ENCODE measurements at regions not wholly inside any gene's neighbourhood (a gene's known extent, or its start where the extent isn't known, plus 50 kb on each side); places are given as distances from the start of the nearest gene placed in this dataset.
"Not testable (repeated sequence)": the region's sequence is repeated elsewhere in the genome, so short reads cannot be mapped to it uniquely, and the experiment has no call there.

DNA sequence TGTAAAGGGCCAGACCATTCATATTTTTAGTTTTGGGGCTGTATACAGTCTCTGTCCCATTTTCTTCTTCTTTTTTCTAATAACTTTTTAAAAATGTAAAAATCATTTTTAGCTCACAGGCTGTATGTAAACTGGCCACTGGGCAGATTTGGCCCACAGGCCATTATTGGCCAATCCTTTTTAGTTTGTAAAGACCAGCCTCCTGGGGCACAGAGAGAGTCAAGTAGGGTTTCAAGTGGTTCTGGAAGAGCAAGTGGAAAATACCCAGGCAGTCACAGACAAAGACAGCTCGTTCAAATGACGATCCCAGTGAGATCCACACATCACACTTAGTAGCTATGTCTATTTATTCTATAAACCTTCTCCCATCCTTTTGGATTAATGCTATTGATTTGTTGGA, 150.2 kb upstream of the ARHGAP20 start:
- peak; percentile 2 for DNase-seq

DNA sequence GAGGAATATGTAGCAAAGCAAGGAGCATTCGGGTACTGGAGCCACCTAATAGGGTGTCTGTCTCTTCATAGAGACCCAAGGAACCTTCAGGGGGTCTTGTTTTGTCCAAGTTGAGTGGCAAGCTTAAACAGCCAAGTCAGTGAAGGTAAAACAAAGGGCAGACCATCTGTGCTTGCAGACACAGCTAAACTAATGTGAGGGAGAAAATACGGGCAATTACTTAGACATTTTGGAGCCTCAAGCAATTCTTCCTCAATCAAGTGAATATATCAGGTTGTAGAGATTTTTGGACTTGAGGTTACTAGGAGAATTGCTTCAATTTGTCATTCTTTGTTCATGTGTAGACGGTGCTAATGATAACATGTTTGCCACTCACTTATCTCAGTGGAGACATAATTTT, 148.2 kb upstream of the ARHGAP20 start:
- no peak for DNase-seq

DNA sequence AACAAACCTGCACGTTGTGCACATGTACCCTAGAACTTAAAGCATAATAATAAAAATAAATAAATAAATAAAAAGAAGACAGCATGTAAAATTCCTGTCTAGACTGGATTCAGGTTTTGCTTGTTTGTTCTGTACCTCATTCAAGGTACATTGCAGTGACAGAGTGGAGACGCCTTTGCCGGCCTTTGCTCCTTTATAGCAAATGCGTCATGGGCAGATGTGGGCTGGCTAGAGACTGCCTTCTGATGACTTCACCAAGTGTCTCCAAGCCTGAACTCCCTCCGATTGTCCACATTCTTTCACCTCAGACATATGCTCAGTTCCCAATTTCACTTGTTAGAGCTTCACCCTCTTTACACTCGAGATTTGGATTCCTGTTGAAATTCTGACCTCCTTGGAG, 147.8 kb upstream of the ARHGAP20 start:
- DNase-seq: no peak

DNA sequence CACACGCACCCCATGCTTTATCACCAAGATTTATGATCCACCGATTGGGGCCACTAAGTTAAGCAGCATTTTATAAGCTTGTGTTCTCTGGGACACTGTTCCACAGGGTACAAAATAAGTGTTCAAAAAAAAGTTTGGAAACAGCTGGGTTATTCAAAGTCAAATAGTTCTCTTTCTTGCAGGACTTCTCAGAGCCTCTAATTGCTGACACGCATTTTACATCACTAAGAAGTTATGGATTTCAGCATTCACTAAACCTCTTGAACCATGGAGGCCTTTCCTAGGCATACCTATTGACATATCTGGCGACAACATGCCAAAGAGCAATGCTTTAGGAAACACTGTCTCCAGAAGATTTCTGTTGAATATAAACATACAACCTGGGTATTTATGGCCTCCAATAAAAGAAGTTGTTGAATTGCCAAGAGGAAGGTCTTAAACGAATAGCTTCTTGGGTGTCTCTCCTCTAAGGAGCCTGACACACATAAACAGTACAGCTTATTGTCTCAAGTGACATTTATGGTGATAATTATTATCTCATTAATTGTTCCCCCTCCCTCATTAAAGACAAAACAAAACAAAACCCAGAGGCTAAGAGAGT, 147.1 kb upstream of the ARHGAP20 start:
- DNase-seq: no peak

DNA sequence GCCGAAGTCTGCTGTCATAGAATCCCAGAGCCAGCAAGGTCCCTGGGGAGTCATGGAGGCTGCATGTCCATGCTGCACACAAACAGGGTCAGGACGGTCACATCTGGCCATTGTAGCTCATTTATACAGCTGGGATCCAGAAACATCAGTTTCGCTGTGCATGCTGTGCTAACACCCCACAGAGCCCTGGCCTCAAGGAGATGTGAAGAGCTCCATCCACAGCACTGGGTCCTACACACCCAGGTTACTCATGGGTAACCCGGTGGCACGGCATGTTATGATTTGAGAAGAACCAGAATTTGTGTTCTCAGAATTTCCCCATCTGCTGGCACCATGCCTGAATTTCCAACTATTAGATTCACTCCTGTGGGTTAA, 146.3 kb upstream of the ARHGAP20 start:
- no peak for DNase-seq

DNA sequence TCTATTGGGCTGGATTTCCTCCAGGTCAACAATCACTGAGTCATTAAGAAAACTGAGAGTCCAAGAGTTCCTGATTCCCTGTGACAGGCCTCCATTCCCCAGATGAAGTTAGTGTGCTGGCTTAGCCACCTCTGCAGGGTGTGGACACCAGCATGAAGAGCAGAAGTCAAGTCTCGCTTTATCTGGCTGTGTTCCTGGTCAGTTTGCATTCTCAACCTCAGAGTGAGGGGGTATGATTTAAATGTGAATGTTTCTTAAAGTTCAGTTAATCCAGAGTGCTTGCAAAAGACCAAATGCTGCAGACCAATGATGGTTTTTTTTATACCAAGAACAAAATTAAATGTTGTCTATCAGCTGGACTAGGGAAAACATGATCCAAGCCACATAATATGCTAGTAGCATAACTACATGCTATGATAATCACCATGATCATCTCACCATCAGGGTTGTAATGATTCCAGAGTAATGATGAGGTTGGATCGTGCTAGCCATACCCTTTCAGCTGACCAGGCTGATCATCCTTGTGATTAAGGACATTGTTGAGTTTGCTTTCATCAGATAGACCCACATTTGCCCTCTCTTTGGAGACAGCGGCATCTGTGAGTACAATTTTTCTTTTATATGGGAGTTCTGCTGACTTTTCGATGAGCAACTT, 145.8 kb upstream of the ARHGAP20 start:
- no peak for DNase-seq

DNA sequence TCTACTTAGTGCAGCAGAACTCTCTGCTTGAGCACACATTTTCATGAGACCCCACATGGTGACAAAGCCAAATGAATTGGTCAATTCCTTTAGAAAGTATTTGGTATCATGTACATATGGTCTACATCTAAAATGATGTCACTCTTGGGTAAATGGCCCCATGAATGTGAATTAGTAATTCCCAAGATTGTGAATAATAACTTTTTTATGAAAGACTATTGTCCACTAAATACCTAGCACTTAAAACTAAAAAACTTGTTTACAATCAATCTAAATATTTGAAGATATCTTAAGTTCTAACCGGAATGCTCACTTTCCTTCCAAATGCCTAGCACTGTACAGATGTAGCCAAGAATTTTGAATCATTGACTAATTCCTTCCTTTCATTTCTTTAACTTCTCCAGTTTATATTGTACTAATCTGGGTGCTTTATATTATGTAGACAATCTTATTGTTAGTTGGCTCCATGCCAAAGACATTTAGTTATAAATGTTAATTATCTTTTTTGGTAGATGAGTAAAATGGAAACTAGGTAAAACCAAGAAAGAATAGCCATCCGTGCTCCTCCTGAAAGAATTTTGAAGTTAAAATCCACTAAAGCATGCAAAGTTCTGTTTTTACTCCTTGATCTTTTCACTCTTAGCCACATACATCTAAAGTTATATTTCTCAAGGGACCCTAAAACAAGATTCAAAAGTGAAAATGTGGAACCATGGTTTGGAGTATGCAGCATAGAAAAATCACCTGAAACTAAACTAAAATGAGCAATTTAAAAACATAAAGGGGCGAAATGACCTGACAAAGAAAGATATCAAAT, 145.0 kb upstream of the ARHGAP20 start:
- DNase-seq: no peak

DNA sequence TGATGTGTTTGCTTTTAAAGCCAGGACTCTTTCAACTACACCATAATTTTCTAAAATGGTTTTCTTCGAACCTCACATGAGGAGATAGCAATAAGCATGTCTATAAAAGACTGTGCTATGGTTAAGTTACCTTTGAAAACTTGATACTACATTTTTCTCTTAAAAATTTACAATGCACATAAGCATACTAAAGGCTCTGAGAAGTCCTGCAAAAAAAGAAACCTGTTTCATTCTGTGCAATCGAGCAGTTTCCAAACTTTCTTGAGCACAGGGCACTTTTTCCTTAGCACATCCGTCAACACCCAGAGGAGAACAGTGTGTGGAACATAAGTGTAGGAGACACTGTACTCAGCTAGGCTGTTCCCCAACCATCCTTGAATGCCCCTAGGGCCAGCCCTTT, 144.1 kb upstream of the ARHGAP20 start:
- DNase-seq: no peak

DNA sequence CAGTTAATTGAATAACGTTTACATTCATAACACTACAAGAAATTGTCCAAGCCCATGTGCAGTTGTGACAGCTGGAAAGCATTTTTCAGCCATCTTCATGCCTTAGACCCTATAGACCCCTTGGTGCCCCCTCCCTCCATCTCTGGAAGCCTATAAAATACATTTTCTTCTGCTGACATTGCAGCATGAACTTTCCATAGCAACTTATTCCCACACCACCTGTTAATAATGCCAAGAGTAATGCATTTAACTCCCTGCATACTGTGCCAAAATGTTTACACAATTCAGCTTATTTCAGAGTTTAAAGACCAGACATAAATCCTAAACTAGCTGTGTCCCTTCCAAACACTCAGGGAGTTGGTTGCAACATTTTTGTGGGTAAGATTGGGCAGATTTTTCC, 143.0 kb upstream of the ARHGAP20 start:
- no peak for DNase-seq

DNA sequence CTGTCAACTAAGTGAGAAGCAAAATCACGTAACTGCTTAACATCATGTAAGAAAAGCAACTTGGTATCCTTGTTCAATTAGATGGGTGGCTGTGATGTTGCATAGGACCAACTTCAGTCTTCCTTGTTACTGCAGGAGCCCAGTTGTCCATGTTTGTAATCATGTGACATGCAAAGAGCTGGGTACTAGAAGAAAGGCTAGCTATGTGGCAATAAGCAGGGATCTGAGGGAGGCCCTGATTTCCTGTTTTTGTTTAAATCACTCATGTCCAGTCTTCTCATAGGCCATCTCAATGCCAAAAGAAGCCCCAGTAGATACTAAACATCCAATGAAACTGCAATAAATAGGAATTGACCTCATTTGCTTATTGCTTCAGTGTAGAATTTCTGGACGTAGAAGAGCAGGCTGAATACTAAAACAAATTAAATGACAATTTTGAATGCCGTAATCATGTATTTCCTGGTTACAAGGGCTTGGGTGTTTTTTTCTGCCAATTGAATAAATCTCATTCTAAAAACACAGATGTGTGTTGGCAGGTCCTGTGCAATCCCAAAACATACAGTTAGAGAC, 140.8 kb upstream of the ARHGAP20 start:
- DNase-seq: no peak

DNA sequence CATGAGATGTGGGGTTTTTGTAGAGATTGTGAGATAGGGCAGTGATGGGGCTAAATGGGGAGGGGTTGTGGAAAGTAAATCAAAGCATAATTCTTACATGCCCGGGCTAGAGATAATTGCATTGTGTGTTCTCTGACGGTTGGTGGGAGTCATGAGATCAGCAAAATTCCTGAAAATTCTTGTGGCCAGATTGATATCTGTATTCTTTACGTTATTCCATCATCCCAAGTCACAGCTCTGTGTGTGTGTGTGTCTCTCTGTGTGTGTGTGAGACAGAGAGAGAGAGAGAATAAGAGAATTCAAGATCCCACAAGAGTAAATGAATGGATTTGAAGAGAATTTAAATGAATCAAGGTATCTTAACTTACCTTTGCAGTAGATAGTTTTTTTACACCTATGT, 138.6 kb upstream of the ARHGAP20 start:
- no peak for DNase-seq

DNA sequence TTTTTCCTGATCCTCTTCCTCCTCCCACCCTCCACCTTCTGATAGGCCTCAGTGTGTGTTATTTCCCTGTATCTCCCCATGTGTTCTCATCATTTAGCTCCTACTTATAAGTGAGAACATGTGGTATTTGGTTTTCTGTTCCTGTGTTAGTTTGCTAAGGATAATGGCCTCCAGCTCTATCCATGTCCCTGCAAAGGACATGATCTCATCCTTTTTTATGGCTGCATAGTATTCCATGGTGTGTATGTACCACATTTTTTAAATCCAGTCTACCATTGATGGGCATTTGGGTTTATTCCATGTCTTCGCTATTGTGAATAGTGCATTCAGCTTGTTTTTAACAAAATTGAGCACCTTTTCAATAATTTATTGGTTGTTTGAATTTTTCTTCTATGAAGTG, 130.8 kb upstream of the ARHGAP20 start:
- not testable (repeated sequence) for DNase-seq

DNA sequence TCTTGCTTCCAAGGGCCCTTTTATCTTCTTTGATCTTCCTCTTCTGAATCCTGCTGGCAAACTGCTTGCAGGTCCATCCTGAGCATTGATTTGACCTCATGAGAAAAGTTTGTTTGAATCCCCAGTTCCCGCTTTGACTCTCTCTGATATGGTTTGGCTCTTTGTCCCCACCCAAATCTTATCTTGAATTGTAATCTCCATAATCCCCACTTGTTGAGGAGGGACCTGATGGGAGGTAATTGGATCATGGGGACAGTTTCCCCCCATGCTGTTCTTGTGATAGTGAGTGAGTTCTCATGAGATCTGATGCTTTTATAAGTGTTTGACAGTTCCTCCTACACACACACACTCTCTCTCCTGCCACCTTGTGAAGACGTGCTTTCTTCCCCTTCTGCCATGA, 126.6 kb upstream of the ARHGAP20 start:
- no peak for DNase-seq

DNA sequence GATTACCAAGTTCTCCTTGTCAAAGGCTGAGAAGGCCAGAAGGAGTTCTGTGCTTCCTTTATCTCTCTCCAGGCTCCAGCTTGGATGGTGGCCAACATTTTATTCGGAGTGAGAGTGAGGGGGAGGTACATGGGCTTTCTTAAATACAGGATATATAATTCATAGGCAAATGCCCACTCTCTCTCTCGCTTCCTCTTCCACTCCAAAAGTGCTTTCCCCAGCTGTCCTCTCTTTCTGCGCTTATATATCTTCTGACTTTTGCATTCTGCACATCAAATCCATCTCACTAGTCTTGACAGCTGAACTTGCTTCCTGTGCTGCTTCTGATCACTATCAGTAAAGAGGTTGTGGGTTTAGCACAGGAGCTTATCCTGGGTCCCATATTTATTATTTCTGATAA, 125.4 kb upstream of the ARHGAP20 start:
- no peak for DNase-seq

DNA sequence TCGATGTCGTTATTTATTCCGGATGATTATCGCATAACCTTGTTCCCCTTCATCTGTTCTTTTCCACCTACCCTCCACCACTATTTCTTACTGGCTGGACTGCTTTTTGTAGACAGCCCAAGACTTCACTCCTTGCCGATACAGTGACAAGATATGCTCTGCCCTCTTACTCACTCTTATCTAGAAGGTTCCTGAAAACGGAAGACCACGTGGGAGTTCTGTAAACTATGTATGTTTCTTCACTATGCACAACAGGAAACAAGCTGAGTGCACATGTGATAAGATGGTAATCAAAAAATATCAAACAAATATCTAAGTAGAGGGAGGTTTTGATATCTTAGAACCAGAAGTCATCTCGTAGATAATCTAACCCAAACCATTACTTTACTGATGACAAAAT, 122.9 kb upstream of the ARHGAP20 start:
- no peak for DNase-seq

DNA sequence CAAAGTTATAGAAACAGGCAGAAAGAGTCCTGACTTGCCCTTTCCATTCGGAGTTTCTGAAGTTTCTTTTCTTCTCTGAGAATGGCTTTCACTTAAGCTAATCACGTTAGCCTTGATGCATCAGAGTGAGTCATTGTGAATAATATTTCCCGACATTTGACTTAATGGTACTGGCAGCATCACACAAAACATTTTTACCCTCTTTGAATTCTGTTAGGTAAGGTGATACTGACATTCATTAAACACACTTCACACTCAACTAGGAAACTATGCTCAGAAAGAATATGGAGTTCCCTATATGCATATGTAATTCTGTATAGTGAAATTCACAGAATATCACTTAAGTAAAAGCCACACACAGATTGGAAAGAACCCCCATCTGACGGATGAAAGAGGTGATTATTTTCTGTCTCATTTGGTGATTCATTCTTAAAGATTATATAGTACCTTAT, 120.8 kb upstream of the ARHGAP20 start:
- no peak for DNase-seq

DNA sequence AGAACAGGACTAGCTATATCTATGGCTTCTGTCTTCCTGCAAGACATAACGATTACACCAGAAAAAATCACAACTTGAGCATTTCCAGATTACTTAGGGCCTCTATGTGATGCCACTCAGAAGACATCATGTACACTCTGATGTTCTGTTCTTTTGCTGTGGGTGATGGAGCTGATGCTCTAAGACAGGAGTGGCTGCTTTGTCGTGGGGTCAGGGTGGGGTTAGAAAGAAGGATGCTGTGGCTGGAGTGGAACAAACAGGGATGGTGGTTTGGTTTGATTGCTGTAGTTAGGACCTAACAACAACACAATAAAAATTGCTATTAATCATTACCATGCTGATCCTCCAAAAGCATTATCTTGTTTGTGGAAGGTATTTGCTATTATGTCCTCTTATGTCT, 120.3 kb upstream of the ARHGAP20 start:
- DNase-seq: no peak

DNA sequence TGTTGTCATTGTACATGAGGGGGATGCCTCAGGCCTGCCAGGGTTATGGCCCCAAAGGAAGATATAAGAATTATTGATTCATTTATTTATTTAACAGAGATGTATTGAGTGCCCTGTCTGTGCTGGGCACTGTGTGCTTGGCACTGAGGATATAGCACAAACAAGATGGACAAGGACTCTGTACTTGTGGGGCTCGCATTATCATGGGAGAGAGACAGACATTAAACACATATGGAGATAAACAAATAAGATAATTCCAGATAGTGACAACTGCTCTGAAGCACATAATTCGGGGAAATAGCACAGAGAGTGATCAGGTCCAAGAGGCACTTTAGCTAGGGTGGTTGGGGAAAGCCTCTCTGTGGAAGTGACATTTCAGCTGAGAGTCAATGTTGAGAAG, 119.8 kb upstream of the ARHGAP20 start:
- DNase-seq: no peak

DNA sequence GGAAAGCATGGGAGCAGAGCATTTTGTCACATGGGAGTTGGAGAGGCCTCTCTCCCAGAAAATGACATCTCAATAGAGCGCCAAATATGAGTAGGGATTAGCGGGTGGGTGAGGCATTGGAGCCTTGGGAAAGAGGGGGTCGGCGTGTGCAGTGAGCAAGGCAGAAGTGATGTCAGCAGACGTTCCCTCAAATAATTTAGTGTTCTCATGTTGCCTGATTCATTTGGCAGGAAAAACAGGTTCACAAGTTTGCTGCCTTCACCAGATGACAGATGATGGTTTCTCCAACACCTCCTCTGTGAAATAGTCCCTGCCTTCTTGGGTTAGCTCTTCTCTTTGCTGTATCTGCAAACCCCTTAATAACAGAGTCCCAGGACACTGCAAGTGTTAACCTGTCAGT, 118.5 kb upstream of the ARHGAP20 start:
- no peak for DNase-seq

DNA sequence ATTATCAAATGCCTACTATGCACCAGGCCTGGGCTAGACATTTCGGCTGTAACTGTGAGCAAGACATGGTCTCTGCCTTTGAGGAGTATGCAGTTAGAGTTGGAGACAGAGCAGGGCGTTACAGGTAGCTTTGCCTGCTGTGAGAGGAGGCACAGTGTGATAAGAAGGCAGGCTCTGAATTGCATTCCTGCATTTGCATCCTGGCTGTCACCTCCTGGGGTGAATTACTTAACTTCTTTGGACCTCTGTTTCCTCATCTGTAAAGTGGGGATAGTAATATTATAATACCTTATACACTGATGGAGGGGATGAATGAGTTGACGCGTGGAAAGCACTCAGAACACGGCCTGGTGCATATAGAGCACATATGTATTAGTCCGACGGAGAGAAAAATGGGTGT, 118.1 kb upstream of the ARHGAP20 start:
- no peak for DNase-seq

DNA sequence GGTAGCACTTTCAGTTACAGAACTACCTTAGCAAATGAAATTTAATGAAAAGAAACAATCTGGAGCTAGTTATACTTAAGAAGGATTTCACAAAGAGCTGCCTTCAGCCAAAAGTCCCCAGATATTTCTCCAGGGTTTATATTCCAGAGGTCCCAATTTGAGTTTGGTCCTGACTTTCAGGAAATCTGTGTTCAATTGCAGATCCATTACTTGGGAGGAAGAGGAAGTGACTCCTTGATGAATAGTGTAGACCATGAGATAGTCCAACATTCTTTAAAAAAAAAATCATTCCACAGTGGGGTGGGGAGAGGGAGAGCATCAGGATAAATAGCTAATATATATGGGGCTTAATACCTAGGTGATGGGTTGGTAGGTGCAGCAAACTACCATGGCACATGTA, 117.6 kb upstream of the ARHGAP20 start:
- no peak for DNase-seq

DNA sequence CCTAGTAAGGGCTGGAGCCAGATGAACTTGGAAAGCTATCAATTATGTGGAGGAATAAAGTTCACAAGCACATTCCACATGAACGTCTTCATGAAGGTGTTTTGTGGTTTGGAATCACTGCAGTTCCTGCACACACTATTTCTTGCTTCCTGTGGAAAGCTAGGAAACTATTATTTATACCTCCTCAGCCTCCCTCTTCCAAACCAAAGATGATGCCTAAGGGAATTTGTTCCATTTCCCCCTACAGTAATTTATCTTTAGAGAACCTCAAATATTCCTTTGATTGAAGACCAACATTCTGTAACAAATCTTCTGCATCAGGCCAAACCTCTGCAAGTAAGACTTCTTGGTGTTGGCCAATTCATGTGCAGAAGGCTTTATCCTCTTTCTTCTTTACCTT, 115.8 kb upstream of the ARHGAP20 start:
- DNase-seq: no peak

DNA sequence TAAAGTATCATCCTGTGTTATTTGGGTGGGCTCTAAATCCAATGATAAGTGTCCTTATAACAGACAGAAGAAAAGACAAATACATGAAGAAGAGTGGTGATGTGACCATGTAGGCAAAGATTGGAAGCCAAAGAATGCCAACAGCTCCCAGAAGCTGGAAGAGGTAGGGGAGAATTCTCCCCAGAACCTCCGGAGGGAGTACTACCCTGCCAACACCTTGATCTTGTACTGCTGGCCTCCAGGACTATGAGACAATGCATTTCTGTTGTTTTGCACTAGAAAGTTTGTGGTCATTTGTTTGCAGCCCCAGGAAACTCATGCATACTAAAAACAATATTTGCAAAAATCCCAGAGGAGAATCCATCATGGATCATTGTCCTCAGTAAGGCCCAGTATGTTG, 115.0 kb upstream of the ARHGAP20 start:
- no peak for DNase-seq
